GOT3 (cell line): ENCODE measurements at regions not wholly inside any gene's neighbourhood (a gene's known extent, or its start where the extent isn't known, plus 50 kb on each side); places are given as distances from the start of the nearest gene placed in this dataset.

Experiments
- DNase-seq: peaks from one replicate; lab custom pipeline; 2025; ENCODE audit warnings: mixed read lengths; lab: John Stamatoyannopoulos, UW

DNA sequence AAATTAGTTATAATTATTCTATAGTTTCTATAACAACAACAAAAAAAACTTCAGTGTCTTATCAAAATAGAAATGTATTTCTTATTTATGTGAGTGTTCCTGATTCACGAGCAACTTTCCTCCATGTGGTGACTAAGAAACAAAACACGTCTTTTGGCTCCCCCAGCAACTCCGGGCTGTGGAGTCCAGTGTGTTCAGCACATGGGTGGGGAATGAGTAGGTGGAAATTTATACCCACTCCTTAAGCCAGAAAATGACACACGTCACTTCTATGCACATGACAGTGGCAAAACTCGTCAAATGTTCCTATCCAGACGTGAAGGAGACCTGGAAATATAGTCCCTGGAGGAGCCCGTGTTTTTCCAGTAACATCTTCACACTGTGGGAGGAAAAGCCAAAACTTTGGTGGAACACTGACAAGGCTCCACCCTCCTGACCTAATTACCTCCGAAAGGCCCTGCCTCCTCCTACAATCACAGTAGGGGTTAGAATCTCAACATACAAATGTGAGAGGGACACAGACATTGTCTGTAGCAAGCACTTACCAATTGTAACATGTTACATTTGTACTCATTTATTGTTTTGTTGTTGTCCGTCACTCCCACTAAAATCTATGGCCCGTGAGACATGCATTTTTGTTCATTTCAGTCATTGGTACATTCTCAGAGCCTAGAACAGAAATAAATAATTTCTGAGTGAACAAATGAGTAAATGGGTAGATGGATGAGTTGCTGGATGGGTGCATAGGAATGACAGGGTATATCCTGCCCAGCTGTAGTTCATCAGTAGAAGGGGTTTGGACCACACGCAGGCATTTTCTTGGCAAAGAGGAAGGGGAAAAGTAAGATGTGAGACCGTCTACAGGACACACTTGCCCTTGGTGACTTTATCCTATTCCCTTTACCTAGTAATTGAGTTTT lies 605.8 kb upstream of the TENM3 start:
- DNase-seq: no peak

GRCh38 chr4:181643466-181643865 lies 599.7 kb upstream of the TENM3 start:
- no peak for DNase-seq

- DNase-seq: no peak
Measured at GRCh38 chr4:181645489-181645888, 597.7 kb upstream of the TENM3 start.

DNA sequence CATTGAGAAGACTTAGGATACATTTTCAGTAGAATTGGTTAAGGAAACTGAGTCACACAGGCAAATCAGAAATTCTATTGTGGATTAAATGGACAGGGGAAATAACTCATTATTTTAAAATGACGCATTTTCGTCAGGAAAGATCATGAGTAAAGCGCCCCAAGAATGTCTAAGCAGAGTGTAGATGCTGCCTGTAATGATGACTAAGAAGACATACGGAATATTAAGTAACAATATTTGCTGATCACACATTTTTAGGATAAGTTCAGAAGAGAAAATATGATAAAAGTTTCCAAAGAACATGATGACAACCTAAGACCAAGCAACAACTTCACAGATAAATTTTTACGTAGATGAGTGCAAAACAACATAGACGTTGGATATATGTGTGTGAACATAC lies 596.3 kb upstream of the TENM3 start:
- no peak for DNase-seq

GRCh38 chr4:181647396-181648147 lies 595.6 kb upstream of the TENM3 start:
- no peak for DNase-seq

DNA sequence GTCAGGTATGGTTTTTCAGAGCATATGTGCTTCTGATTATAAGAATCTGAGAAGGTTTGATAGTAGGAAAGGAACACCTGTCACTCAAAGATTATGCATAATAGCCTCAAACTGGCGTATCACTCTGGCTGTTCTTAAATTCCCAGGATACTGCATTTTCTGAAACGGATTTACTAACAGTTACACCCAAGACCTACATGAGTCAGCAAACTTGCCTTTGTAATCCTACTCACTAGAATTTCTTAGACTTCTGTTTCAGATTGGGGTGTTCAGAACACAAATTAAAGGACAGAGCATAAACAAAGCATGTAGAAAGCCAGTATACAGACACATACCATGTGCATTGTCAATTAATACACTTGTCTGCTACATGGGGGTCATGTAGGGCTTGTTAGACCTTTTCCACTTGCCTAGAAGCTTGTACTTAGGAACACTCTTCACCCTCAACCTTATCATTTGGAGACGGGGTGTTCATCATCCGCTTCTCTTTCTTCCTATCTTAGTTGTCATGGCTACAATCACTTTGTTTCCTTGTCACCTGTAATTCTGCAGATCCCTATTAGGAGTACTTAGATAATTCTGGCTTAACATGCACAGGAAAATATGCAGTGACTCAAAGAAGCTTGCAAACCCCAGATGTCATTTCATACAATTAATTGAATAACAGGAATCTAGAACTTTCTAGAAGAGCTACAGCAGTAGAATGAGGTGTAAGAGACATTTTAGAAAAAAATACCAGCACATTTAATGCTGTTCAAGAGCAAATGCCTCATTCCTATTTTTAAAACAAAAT lies 593.0 kb upstream of the TENM3 start:
- DNase-seq: no peak

- DNase-seq: no peak
Measured at GRCh38 chr4:181656748-181657147, 586.5 kb upstream of the TENM3 start.

GRCh38 chr4:181659202-181659601 lies 584.0 kb upstream of the TENM3 start:
- no peak for DNase-seq

- DNase-seq: no peak
Measured at GRCh38 chr4:181659876-181660275, 583.3 kb upstream of the TENM3 start.

GRCh38 chr4:181661090-181661489 lies 582.1 kb upstream of the TENM3 start:
- no peak for DNase-seq

DNA sequence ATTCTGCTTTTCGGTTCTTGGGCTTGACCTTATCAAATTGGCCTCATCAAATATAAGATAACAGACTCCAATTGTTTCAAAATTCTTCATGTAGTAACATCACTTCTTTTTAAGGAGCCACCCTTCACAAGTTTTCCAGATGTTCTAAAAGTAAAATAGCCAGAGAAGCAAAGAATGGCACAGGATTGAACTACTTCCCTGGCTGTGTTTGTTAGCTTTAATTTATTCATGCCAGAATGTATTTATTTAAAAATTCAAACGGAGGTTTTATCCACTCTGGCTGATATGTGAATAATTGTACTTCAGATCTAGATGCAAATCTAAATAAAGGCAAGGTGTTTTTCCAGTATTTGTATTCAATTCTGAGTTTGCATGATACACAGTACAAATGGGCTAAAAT lies 581.3 kb upstream of the TENM3 start:
- no peak for DNase-seq

GRCh38 chr4:181662383-181662782 lies 580.8 kb upstream of the TENM3 start:
- DNase-seq: no peak

GRCh38 chr4:181670506-181670905 lies 572.7 kb upstream of the TENM3 start:
- no peak for DNase-seq

- no peak for DNase-seq
Measured at GRCh38 chr4:181671672-181672071, 571.5 kb upstream of the TENM3 start.

DNA sequence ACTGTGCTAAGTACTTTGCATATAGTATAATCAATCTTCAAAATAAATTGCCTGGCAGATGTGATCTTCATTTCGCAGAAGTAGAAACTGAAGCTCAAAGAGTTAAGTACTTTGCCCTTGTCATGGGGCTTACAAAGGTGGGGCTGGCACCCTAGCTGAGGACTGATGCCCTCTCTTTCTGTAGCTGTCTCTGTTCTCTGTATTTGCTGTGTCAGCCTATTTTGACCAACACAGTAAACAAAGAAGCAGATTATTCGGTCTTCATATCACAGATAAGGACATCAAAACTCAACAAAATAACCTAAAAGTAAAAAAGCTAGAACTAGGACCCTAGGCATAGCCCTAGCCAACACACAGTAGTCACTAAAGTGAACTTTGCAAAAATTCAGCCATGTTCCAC lies 570.5 kb upstream of the TENM3 start:
- no peak for DNase-seq

DNA sequence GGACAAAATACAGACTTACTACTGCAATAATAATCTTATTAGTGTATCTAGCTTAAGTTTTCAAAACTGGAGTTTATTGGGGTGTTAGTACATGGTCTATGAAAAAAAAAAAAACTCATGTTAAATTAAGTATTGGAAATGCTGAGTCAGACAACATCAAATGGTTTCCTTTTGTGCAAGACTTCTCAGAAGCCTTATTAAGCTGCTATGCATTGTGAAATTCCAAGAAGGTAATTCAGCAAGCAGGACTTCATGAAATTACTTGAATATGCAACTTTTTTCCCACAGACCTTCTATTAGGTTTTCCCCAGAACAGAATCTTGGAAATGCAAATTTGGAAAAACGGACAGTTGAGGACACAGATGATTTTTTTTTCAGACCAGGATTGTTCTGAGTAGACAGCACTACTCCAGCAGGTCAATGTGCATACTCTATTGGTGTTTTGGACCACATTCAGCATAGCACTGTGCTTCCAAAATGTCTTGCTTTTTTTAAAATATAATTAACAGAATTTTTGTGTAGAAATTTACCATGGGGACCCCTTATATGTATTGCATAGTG lies 568.8 kb upstream of the TENM3 start:
- DNase-seq: no peak

DNA sequence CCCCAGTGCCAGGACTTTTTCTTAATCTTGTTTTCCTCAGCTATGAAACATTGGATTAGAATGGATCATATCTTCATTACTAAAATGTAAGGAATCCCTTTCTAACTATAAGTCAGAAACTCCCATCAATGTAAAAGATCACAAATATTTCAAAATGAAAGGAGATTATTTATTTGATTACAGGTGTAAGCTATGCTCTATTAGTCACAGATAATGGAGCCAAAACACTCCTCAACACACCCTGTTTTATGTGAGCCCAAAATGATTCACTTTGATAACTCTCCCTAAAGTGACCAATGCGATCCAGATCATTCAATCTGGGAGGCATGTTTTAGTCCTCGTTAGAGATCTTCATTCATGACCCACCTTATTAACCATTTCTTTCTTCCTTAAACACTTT lies 566.7 kb upstream of the TENM3 start:
- no peak for DNase-seq

- no peak for DNase-seq
Measured at GRCh38 chr4:181677201-181677600, 566.0 kb upstream of the TENM3 start.

GRCh38 chr4:181677621-181678020 lies 565.6 kb upstream of the TENM3 start:
- DNase-seq: no peak

DNA sequence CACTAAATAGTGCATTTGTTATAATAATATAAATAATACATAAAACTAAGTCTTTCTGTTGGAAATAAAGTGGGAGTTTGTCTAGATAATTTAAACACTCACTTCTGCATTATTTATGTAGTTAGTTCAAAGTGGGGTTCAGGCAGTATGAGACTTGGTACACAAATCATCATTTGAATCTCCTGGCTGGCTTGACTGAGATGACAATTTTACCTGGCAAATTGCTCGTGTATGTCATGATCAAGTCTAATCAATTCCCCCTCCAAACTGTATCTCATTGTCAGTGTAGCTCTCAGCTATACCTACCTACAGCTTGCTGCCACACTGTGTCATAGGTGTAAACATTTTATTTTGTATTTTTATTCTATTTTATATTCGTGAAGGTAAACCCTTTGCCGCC lies 563.4 kb upstream of the TENM3 start:
- DNase-seq: no peak

DNA sequence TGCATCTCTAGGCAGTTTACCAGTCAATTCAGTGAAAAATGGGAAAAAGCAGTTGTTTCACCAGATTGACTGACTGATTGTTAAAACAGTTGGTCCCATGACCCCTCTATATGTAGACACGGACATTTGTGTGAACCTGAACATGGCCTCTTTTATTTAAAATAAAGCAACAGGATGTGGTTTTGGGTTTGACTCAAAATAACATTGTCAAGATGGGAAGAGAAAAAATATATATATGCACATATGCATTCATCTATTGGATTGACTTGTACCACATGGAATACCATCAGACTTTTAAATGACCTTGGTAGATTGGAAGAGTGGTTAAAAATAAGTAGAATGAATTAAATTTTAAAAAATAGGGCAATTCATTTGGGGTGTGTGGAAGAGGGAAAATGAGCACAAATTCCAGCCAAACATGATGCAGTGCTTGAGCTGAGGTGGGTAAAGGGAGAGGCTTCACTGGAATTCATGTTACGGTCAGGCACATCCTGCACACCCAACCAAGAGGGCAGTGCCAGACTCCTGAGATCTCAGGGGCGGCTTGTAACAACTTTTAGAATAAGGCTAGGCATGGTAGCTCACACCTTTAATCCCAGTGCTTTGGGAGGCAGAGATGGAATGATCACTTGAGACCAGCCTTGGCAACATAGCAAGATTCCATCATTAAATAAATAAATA lies 560.7 kb upstream of the TENM3 start:
- no peak for DNase-seq

- no peak for DNase-seq
Measured at GRCh38 chr4:181684310-181684709, 558.9 kb upstream of the TENM3 start.
